Osteoblast (primary cell): ENCODE measurements at regions not wholly inside any gene's neighbourhood (a gene's known extent, or its start where the extent isn't known, plus 50 kb on each side); places are given as distances from the start of the nearest gene placed in this dataset.
A peak's percentile ranks its signal among the peaks of the same experiment; 100 is the strongest.

ENCODE experiments used
- DNase-seq: peaks from one replicate; pipeline ENCODE4 v3.0.0; 2011; ENCODE audit warnings: low spot score, mixed read lengths; ENCODE audit not compliant: insufficient read length; ENCODE audit errors: missing footprints
- H2AFZ ChIP-seq: 2 replicates; pipeline ENCODE4 v1.6.0; 2011; ENCODE audit warnings: mild to moderate bottlenecking, low read length
- H3K27ac ChIP-seq: 2 replicates; pipeline ENCODE4 v1.5.1; 2011; ENCODE audit warnings: mild to moderate bottlenecking, low read depth, low read length, moderate library complexity
- H3K27me3 ChIP-seq: 2 replicates; pipeline ENCODE4 v1.6.0; 2012; ENCODE audit warnings: mild to moderate bottlenecking, control low read depth, inconsistent platforms, low read length, moderate library complexity; ENCODE audit not compliant: insufficient read depth
- H3K36me3 ChIP-seq: 2 replicates; pipeline ENCODE4 v1.5.1; 2011; ENCODE audit warnings: mild to moderate bottlenecking, low read length, control low read depth, moderate library complexity; ENCODE audit not compliant: insufficient read depth
- H3K4me1 ChIP-seq: 2 replicates; pipeline ENCODE4 v1.5.1; 2011; ENCODE audit warnings: mild to moderate bottlenecking, low read length, control low read depth, moderate library complexity; ENCODE audit not compliant: insufficient read depth
- H3K4me2 ChIP-seq: 2 replicates; pipeline ENCODE4 v1.6.0; 2011; ENCODE audit warnings: mild to moderate bottlenecking, low read length; ENCODE audit not compliant: insufficient read depth
- H3K4me3 ChIP-seq: fragments of 200-600 bp; sonication (generic); 3 replicates; pipeline ENCODE4 v1.5.1; 2012; ENCODE audit warnings: mild to moderate bottlenecking, low read length, inconsistent platforms; ENCODE audit not compliant: insufficient read depth
- H3K79me2 ChIP-seq: 2 replicates; pipeline ENCODE4 v1.6.0; 2012; ENCODE audit warnings: mild to moderate bottlenecking, low read length, control low read depth, inconsistent platforms; ENCODE audit not compliant: insufficient read depth
- H3K9me3 ChIP-seq: 2 replicates; pipeline ENCODE4 v1.5.1; 2011; ENCODE audit warnings: low read depth, low read length, control low read depth
- H4K20me1 ChIP-seq: 2 replicates; pipeline ENCODE4 v1.6.0; 2012; ENCODE audit warnings: mild to moderate bottlenecking, low read length, control low read depth; ENCODE audit not compliant: insufficient read depth
- TF ChIP-seq, protein P1 (sequence below): IDR thresholded peaks from 2 replicates; pipeline ENCODE4 v1.5.1; 2011; ENCODE audit warnings: mild to moderate bottlenecking, low read depth, low read length, moderate library complexity; ENCODE audit errors: extremely low read depth

GRCh38 chr4:18669390-18669789, 647.8 kb upstream of the LCORL start:
- TF ChIP-seq, protein P1, sequence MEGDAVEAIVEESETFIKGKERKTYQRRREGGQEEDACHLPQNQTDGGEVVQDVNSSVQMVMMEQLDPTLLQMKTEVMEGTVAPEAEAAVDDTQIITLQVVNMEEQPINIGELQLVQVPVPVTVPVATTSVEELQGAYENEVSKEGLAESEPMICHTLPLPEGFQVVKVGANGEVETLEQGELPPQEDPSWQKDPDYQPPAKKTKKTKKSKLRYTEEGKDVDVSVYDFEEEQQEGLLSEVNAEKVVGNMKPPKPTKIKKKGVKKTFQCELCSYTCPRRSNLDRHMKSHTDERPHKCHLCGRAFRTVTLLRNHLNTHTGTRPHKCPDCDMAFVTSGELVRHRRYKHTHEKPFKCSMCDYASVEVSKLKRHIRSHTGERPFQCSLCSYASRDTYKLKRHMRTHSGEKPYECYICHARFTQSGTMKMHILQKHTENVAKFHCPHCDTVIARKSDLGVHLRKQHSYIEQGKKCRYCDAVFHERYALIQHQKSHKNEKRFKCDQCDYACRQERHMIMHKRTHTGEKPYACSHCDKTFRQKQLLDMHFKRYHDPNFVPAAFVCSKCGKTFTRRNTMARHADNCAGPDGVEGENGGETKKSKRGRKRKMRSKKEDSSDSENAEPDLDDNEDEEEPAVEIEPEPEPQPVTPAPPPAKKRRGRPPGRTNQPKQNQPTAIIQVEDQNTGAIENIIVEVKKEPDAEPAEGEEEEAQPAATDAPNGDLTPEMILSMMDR: no peak
- no peak for DNase-seq
- Histone ChIP-seq H3K4me3 (no peak overlapping the region), H4K20me1 (no peaks in the 10 kb centered on the region), H3K79me2 (no peaks in the 10 kb centered on the region), H3K36me3 (no peaks in the 10 kb centered on the region), H3K4me2 (no peak overlapping the region), H3K9me3 (no peaks in the 10 kb centered on the region), H3K27ac (no peak overlapping the region), H3K27me3 (no peaks in the 10 kb centered on the region), H2AFZ (no peak overlapping the region), H3K4me1 (no peaks in the 10 kb centered on the region)

- Histone ChIP-seq H3K4me3 (no peak overlapping the region), H3K27ac (no peak overlapping the region), H4K20me1 (no peaks in the 10 kb centered on the region), H3K4me2 (no peak overlapping the region), H3K4me1 (no peaks in the 10 kb centered on the region), H3K79me2 (no peaks in the 10 kb centered on the region), H3K9me3 (peaks cover 3% of the 10 kb centered on the region), H3K27me3 (no peaks in the 10 kb centered on the region), H2AFZ (no peak overlapping the region), H3K36me3 (no peaks in the 10 kb centered on the region)
- TF ChIP-seq, protein P1: no peak
- no peak for DNase-seq
Observed at GRCh38 chr4:18666322-18666721, 644.8 kb upstream of the LCORL start.

GRCh38 chr4:18664171-18664570, 642.6 kb upstream of the LCORL start:
- TF ChIP-seq, protein P1: no peak
- Histone ChIP-seq H3K27ac (no peak overlapping the region), H3K4me1 (no peaks in the 10 kb centered on the region), H3K9me3 (peaks cover 3% of the 10 kb centered on the region), H2AFZ (no peak overlapping the region), H3K36me3 (no peaks in the 10 kb centered on the region), H3K27me3 (no peaks in the 10 kb centered on the region), H3K79me2 (no peaks in the 10 kb centered on the region), H3K4me2 (no peak overlapping the region), H3K4me3 (no peak overlapping the region), H4K20me1 (no peaks in the 10 kb centered on the region)
- peak; percentile 22 for DNase-seq

- no peak overlapping the region for H3K4me2 ChIP-seq
- no peaks in the 10 kb centered on the region for H3K9me3 ChIP-seq
- no peaks in the 10 kb centered on the region for H3K27me3 ChIP-seq
- TF ChIP-seq, protein P1: no peak
- no peaks in the 10 kb centered on the region for H3K36me3 ChIP-seq
- H4K20me1 ChIP-seq: no peaks in the 10 kb centered on the region
- no peak for DNase-seq
- H2AFZ ChIP-seq: no peak overlapping the region
- no peak overlapping the region for H3K4me3 ChIP-seq
- no peak overlapping the region for H3K27ac ChIP-seq
- no peaks in the 10 kb centered on the region for H3K79me2 ChIP-seq
- no peaks in the 10 kb centered on the region for H3K4me1 ChIP-seq
Observed at GRCh38 chr4:18645351-18645750, 623.8 kb upstream of the LCORL start.
